ENCODE measurements at regions not wholly inside any gene's neighbourhood (a gene's known extent, or its start where the extent isn't known, plus 50 kb on each side); places are given as distances from the start of the nearest gene placed in this dataset.
"Not testable (repeated sequence)": the region's sequence is repeated elsewhere in the genome, so short reads cannot be mapped to it uniquely, and the experiment has no call there.

DNA sequence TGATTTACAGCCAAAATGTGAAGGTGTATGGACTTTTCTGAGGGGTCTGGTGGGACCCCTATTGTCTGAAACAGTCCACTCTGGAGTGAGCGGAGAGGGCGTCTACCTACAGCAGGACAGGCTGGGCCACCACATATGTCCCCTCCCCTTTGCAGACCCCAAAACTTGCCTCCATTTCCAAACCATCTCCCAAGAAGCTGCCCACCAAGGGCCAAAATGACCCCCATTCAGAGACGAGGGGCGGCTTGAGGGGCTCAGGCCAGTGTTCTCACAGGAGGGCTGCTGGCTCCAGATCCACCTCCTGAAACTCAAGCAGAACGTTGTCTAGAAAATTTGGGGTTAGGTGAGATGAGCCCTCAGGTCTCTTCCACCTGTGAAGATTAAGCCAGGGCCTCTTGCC lies 161.1 kb upstream of the SALL3 start:
- no peak for DNase-seq

GRCh38 chr18:78818961-78819360 lies 160.7 kb upstream of the SALL3 start:
- DNase-seq = no peak

GRCh38 chr18:78820161-78820834 lies 159.3 kb upstream of the SALL3 start:
- no peak for DNase-seq

GRCh38 chr18:78821396-78821795 lies 158.2 kb upstream of the SALL3 start:
- no peak for DNase-seq

- DNase-seq = no peak
Observed at GRCh38 chr18:78822171-78822948, 157.3 kb upstream of the SALL3 start.

DNA sequence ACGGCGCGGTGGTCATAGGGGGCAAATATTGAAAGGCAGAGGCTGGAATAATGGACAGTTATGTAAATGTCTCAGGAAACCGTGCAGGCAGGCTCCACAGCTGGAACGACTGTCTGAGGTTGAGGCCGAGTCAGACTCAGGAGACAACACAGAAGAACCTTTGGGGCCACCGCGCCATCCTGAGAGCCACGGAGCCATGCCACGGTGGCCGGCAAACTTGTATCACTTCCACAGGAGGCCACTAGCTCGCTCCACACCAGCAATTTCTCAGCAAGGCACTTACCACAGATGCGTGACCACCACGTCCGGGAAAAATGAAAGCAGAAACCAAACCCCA lies 156.7 kb upstream of the SALL3 start:
- no peak for DNase-seq

- DNase-seq = no peak
Observed at GRCh38 chr18:78825168-78825567, 154.4 kb upstream of the SALL3 start.

DNA sequence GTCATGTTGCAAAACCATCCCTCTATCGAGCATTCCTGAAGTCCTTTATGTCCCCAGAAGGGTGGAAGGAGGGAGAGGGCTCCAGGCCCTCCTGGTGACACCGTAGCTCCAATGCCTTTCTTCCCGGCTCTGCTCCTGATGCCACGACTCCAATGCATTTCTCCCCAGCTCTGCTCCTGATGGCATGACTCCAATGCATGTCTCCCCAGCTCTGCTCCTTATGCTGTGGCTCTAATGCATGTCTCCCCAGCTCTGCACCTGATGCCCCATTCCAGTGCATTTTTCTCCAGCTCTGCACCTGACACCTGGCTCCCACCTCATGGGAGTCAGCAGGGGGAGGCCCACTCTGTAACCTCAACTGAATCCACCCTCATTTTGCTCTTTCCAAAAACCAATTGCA lies 153.0 kb upstream of the SALL3 start:
- DNase-seq = no peak

- DNase-seq = no peak
Observed at GRCh38 chr18:78827141-78827540, 152.5 kb upstream of the SALL3 start.

DNA sequence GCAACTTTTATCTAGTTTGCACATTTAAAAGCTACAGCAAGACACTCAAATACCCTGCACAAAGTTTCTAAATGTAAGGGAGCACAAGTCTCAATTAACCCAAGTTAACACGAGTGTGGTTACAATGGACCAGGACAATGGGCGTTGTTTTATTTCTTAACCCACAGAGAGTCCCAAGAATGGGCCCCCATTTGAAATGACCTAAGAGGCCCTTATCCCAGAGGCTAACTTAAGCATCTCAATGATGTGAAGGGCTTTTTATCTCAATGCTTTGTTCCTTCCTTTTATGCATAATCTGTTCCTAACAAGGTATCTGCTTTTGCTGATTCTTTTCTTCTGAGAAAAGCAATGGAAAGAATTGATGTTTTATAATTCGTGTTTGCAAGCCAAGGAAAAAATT lies 151.5 kb upstream of the SALL3 start:
- DNase-seq = no peak

DNA sequence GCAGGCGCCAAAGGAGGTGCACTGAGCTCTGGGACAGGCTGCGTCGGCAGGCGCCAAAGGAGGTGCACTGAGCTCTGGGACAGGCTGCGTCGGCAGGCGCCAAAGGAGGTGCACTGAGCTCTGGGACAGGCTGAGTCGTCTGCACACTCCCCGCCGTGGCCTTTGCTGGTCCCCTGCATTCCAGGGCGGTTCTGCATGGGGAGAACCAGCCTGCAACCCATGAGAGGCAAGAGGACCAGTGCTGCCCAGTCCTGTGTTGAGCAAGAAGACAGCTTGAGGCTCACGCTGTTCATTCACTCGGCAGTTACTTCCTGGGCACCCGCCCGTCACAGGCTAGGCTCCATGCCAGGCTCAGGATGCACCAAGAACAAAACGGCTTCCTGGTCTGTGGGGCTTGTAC lies 150.6 kb upstream of the SALL3 start:
- not testable (repeated sequence) for DNase-seq

- DNase-seq = no peak
Observed at GRCh38 chr18:78830161-78830560, 149.5 kb upstream of the SALL3 start.

GRCh38 chr18:78830826-78831225 lies 148.8 kb upstream of the SALL3 start:
- DNase-seq = no peak

DNA sequence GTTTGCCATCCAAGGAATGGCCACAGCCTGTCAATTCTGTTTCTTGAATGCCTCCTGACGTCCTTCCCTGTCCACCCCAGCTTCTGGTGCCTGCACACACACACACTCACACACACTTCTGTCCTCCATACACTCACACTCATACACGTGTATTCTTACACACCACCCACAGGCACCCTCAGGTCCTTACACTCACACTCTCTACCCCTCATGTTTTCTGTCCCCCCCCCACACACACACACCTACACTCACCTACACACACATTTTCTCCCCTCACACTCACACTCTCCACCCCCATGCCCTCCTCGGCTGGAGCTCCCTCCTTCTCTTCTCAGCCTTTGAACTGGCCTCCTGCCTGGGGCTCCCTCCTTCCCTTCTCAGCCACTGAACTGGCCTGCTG lies 148.0 kb upstream of the SALL3 start:
- DNase-seq = no peak

- no peak for DNase-seq
Observed at GRCh38 chr18:78833833-78834232, 145.8 kb upstream of the SALL3 start.

GRCh38 chr18:78836838-78837237 lies 142.8 kb upstream of the SALL3 start:
- no peak for DNase-seq

DNA sequence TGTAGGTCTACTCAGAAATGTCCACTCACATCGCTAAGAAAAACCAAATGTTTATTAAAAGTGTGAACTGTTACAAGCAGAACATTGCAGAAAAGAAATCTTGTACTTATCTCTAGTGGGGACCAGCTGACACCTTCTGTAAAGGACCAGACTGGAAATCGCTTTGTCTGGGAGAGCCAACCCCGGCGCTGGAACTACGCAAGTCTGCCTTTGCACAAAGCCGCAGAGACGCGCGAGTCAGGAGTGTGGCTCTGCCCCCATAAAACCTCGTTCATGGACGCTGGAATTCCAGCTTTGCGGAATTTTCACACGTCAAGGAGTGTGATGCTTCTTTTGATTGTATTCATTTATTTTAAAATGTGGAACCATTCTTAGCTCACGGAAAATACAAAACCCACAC lies 141.9 kb upstream of the SALL3 start:
- no peak for DNase-seq

GRCh38 chr18:78838183-78838582 lies 141.4 kb upstream of the SALL3 start:
- DNase-seq = no peak

DNA sequence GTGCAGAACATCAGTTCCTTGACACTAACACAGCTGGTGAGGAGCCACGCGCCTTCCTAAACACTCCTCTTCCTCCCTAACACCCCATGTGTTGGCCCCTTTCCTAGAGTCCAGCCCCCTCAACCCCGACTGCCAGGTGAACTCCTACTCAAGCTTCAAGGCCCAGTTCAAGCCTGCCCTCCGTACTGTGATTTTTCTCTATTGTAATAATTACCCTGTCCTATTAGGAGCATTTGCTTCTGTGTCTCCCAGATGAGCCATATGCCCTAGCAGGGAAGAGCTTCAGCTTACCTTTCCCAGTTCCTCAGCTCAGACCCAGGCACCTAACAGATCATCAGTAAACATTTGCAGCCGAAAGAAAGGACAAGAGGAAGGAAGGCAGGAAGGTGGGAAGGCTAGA lies 130.6 kb upstream of the SALL3 start:
- DNase-seq = no peak

GRCh38 chr18:78849458-78849857 lies 130.2 kb upstream of the SALL3 start:
- no peak for DNase-seq

- no peak for DNase-seq
Observed at GRCh38 chr18:78853341-78853740, 126.3 kb upstream of the SALL3 start.

DNA sequence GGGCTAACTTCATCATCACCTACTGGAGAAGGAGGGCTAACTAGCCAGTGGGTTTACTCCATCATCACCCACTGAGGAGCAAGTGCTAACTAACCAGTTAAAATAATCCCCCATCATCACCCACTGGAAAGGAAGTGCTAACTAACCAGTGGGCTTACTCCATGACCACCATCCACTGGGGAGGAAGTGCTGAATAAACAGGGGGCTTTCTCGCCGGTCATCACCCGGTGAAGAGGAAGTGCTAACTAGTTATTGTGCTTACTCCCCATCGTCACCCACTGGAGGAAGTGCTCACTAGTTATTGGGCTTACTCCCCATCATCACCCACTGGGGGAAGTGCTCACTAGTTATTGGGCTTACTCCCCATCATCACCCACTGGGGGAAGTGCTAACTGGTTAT lies 124.4 kb upstream of the SALL3 start:
- DNase-seq = no peak

- DNase-seq = no peak
Observed at GRCh38 chr18:78856569-78857313, 122.9 kb upstream of the SALL3 start.
